WTC11 (cell line): ENCODE measurements at regions not wholly inside any gene's neighbourhood (a gene's known extent, or its start where the extent isn't known, plus 50 kb on each side); places are given as distances from the start of the nearest gene placed in this dataset.

Experiments used
- CTCF ChIP-seq: fragments of 200-600 bp; IDR thresholded peaks from 2 replicates; pipeline ENCODE4 v1.8.0; 2022; ENCODE audit warnings: antibody characterized with exemption
- OVOL2 ChIP-seq: fragments of 250-450 bp; sonication (Bioruptor Pico); IDR thresholded peaks from 2 replicates; pipeline ENCODE4 v1.9.0; 2021; ENCODE audit warnings: mild to moderate bottlenecking, borderline replicate concordance
- TEAD4 ChIP-seq: sonication (generic); formaldehyde crosslinking; IDR thresholded peaks from 2 replicates; pipeline ENCODE4 v1.8.0; 2022; ENCODE audit warnings: mild to moderate bottlenecking, missing genetic modification reagents
- TF ChIP-seq, protein P1 (sequence below): sonication (generic); formaldehyde crosslinking; IDR thresholded peaks from 2 replicates; pipeline ENCODE4 v1.8.1; 2022; ENCODE audit warnings: low read depth, mild to moderate bottlenecking, moderate library complexity, missing genetic modification reagents, borderline replicate concordance

DNA sequence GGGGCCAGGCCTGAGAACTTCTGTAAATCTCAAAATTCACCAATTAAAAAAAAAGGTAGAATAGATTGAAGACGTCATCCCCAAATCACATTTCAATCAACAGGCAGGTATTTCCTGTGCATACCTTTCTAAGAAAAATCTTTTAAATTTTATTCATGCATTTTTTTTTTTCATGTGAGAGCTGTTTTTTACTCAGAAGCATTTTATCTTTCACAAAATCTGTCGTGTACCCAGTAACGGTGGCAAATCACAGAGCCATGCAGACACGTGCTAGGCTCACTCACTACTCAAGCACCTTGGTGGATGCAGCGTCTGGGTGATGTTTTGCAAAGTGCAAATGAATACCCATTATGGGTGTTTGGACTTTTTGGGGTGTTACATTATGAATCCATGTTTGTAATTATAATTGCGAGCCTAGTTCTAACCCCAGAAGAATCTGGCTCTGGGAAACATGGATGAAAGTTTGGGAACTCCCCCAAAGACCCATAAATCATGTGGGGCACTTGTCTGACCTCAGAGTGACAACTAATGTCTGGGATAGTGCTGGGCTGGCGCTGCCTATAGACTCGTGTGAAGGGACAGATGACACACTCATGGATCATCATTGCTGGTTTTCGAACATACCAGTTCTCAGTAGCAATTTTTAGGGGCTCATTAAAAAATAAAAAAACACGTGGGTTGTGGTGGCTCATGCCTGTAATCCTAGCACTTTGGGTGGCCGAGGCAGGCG is 335.2 kb downstream of the LPIN1 start:
- TF ChIP-seq CTCF (no peak), OVOL2 (CRISPR knock-in tag) (no peak), TEAD4 (CRISPR knock-in tag) (no peak)
- TF ChIP-seq, protein P1, sequence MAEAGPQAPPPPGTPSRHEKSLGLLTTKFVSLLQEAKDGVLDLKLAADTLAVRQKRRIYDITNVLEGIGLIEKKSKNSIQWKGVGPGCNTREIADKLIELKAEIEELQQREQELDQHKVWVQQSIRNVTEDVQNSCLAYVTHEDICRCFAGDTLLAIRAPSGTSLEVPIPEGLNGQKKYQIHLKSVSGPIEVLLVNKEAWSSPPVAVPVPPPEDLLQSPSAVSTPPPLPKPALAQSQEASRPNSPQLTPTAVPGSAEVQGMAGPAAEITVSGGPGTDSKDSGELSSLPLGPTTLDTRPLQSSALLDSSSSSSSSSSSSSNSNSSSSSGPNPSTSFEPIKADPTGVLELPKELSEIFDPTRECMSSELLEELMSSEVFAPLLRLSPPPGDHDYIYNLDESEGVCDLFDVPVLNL = no peak
